ENCODE measurements at regions not wholly inside any gene's neighbourhood (a gene's known extent, or its start where the extent isn't known, plus 50 kb on each side); places are given as distances from the start of the nearest gene placed in this dataset.
"Not testable (repeated sequence)": the region's sequence is repeated elsewhere in the genome, so short reads cannot be mapped to it uniquely, and the experiment has no call there.

DNA sequence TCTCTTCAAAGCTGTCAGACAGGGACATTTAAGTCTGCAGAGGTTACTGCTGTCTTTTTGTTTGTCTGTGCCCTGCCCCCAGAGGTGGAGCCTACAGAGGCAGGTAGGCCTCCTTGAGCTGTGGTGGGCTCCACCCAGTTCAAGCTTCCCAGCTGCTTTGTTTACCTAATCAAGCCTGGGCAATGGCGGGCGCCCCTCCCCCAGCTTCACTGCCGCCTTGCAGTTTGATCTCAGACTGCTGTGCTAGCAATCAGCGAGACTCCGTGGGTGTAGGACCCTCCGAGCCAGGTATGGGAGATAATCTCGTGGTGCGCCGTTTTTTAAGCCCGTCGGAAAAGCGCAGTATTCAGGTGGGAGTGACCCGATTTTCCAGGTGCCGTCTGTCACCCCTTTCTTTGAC, 147.3 kb upstream of the FSIP2 start:
- TF ChIP-seq, protein P1, sequence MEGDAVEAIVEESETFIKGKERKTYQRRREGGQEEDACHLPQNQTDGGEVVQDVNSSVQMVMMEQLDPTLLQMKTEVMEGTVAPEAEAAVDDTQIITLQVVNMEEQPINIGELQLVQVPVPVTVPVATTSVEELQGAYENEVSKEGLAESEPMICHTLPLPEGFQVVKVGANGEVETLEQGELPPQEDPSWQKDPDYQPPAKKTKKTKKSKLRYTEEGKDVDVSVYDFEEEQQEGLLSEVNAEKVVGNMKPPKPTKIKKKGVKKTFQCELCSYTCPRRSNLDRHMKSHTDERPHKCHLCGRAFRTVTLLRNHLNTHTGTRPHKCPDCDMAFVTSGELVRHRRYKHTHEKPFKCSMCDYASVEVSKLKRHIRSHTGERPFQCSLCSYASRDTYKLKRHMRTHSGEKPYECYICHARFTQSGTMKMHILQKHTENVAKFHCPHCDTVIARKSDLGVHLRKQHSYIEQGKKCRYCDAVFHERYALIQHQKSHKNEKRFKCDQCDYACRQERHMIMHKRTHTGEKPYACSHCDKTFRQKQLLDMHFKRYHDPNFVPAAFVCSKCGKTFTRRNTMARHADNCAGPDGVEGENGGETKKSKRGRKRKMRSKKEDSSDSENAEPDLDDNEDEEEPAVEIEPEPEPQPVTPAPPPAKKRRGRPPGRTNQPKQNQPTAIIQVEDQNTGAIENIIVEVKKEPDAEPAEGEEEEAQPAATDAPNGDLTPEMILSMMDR (IDR thresholded peaks at IDR 0.05): not testable (repeated sequence)
- not testable (repeated sequence) for TF ChIP-seq POLR2A (IDR thresholded peaks at IDR 0.05)
